Uterus (tissue), 3 donors: ENCODE measurements at regions not wholly inside any gene's neighbourhood (a gene's known extent, or its start where the extent isn't known, plus 50 kb on each side); places are given as distances from the start of the nearest gene placed in this dataset.

Source experiments
- DNase-seq, 2 donors: peaks; one replicate each; pipeline ENCODE4 v3.0.0-alpha.2; 2019 to 2020
- H3K27ac ChIP-seq, 2 donors: fragments of 200-600 bp; sonication (generic); 1 replicate in 1 of 2; 2 replicates in 1 of 2; pipeline ENCODE4 v1.5.1; 2016 to 2018
- H3K27me3 ChIP-seq, 2 donors: fragments of 200-600 bp; sonication (generic); one replicate each; pipeline ENCODE4 v1.5.1; 2018 to 2019; ENCODE audit warnings: control low read depth in 1 of 2
- H3K36me3 ChIP-seq, 2 donors: fragments of 200-600 bp; sonication (generic); one replicate each; pipeline ENCODE4 v1.5.1; 2019; ENCODE audit warnings: control low read depth in 1 of 2
- H3K4me1 ChIP-seq, 2 donors: fragments of 200-600 bp; sonication (generic); one replicate each; pipeline ENCODE4 v1.5.1; 2018 to 2019; ENCODE audit warnings: control low read depth in 1 of 2
- H3K4me3 ChIP-seq, 2 donors: fragments of 200-600 bp; sonication (generic); 1 replicate in 1 of 2; 2 replicates in 1 of 2; pipeline ENCODE4 v1.5.1; 2018 to 2019; ENCODE audit warnings: mild to moderate bottlenecking in 1 of 2
- H3K9me3 ChIP-seq, 2 donors: fragments of 200-600 bp; sonication (generic); one replicate each; pipeline ENCODE4 v1.5.1; 2019; ENCODE audit warnings: control low read depth in 1 of 2
- CTCF ChIP-seq, 4 experiments: fragments of 200-600 bp in 2 of 4; fragments of 450-650 bp in 2 of 4; sonication (generic) in 2 of 4; IDR thresholded peaks; one replicate each; pipeline ENCODE4 v1.5.1; 2016 to 2019; ENCODE audit warnings: antibody characterized with exemption in 4 of 4, mild to moderate bottlenecking in 2 of 4, moderate library complexity in 1 of 4
- POLR2A ChIP-seq, 2 donors: fragments of 450-650 bp; IDR thresholded peaks; one replicate each; pipeline ENCODE4 v1.6.1; 2016; ENCODE audit warnings: antibody characterized with exemption in 2 of 2, mild to moderate bottlenecking in 1 of 2, moderate library complexity in 1 of 2
- intact Hi-C: fragments of 100-400 bp; cut with DNase I; formaldehyde crosslinking; loops from one replicate; pipeline ENCODE4 v1.15.1; 2023; ENCODE audit warnings: low total_unique reads
- donor health status: DM: yes; HTN: yes; CAD: no.

DNA sequence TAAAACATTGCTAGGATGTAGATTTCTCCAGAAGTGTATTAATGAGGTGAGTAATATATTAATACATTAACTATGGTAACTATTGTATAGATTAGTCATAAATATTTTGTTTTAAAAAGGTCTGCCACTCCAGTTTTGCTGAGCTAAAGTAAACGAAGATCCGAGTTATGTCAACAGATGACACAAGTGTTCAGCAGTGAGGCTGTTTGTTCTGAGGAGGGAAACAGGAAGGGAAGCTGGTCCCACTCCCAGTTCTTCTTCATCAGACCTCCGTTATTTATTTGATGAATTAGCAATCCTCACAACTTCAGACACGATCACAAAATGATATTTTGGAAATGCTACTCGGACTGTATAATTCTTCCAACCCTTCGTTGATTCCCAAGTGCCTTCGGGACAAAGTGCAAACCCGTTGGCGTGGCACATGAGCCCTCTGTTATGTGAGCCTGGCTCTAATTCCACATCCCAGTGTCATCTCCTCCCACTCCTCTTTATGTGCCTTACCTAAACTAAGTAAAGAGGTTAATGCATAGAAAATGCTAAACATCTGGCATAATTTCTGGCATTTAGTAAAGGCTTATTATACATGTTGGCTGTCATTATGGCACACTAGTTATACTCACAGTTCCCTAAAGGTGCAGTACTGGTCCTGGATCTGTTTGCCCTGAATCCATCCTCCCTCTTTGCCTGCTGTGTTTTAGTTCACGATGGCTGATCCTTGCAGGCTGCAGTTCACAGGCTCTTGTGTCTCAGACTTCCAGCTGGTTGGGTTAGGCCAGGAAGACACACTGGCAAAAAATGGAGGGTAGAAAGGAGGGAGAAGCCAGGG, 190.6 kb upstream of the LNX1 start:
- no peak for DNase-seq
- Histone ChIP-seq H3K4me1 (peaks cover 0 to 6% of the 10 kb centered on the region in 2 donors), H3K27ac (no peak overlapping the region), H3K27me3 (no peaks in the 10 kb centered on the region), H3K9me3 (no peaks in the 10 kb centered on the region), H3K36me3 (no peaks in the 10 kb centered on the region), H3K4me3 (no peak overlapping the region)
- intact Hi-C loops, result no loop called here
- no peak for TF ChIP-seq CTCF (IDR thresholded peaks at IDR 0.05)
- TF ChIP-seq POLR2A (IDR thresholded peaks at IDR 0.05), result no peak

GRCh38 chr4:53780736-53781400, 189.6 kb upstream of the LNX1 start:
- H3K27ac ChIP-seq, result no peak overlapping the region
- H3K9me3 ChIP-seq, result no peaks in the 10 kb centered on the region
- TF ChIP-seq CTCF (IDR thresholded peaks at IDR 0.05), result no peak
- TF ChIP-seq POLR2A (IDR thresholded peaks at IDR 0.05), result no peak
- H3K36me3 ChIP-seq, result no peaks in the 10 kb centered on the region
- H3K4me3 ChIP-seq, result no peak overlapping the region
- no peaks in the 10 kb centered on the region for H3K27me3 ChIP-seq
- no peak for DNase-seq
- intact Hi-C loops, result no loop called here
- peaks cover 0 to 6% of the 10 kb centered on the region in 2 donors for H3K4me1 ChIP-seq

DNA sequence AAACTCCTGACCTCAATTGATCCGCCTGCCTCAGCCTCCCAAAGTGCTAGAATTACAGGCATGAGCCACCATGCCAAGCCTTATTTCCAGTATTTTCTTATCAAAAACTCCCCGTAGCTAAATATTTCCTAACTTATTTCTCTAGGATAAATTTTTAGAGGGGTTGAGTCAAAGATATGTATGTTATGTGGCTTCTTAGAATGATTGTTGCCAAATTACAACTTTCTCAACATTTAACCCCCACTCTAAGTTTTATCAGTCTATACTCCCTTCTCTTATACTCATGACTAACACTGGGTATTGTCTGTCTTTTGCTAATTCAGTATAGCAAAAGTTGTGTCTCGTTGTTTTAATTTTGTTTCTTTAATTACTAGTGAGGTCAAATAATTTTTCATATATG, 187.7 kb upstream of the LNX1 start:
- Histone ChIP-seq H3K9me3 (no peaks in the 10 kb centered on the region), H3K4me1 (peaks cover 0 to 6% of the 10 kb centered on the region in 2 donors), H3K4me3 (no peak overlapping the region), H3K36me3 (no peaks in the 10 kb centered on the region), H3K27ac (no peak overlapping the region), H3K27me3 (no peaks in the 10 kb centered on the region)
- intact Hi-C loops, result no loop called here
- no peak for TF ChIP-seq CTCF (IDR thresholded peaks at IDR 0.05)
- TF ChIP-seq POLR2A (IDR thresholded peaks at IDR 0.05), result no peak
- DNase-seq, result no peak

- Histone ChIP-seq H3K9me3 (no peaks in the 10 kb centered on the region), H3K4me1 (peaks cover 0 to 6% of the 10 kb centered on the region in 2 donors), H3K27ac (peak overlapping the region in 1 of 2 donors; percentile 21), H3K36me3 (no peaks in the 10 kb centered on the region), H3K27me3 (no peaks in the 10 kb centered on the region), H3K4me3 (no peak overlapping the region)
- TF ChIP-seq POLR2A (IDR thresholded peaks at IDR 0.05) (no peak), CTCF (IDR thresholded peaks at IDR 0.05) (no peak)
- intact Hi-C loops, result no loop called here
- no peak for DNase-seq
Measured at GRCh38 chr4:53778155-53778554, 186.9 kb upstream of the LNX1 start.
